ENCODE measurements at regions not wholly inside any gene's neighbourhood (a gene's known extent, or its start where the extent isn't known, plus 50 kb on each side); places are given as distances from the start of the nearest gene placed in this dataset.

GRCh38 chr9:17963498-17963897 lies 384.6 kb downstream of the SH3GL2 start:
- TF ChIP-seq POLR2A (IDR thresholded peaks at IDR 0.05; ENCODE audit: low read length) (no peak), GATA1 (IDR thresholded peaks at IDR 0.05; ENCODE audit: low read depth, low read length) (no peak)

Measured in erythroblast (primary cell).